H1 (cell line): ENCODE measurements at regions not wholly inside any gene's neighbourhood (a gene's known extent, or its start where the extent isn't known, plus 50 kb on each side); places are given as distances from the start of the nearest gene placed in this dataset.

Source experiments
- NRF1 ChIP-seq: IDR thresholded peaks from 2 replicates; pipeline ENCODE4 v1.6.1; 2011; ENCODE audit warnings: mild to moderate bottlenecking, low read depth, low read length, improper control_type of control experiment
- SP4 ChIP-seq: IDR thresholded peaks from 2 replicates; pipeline ENCODE4 v1.6.1; 2012; ENCODE audit warnings: low read length, inconsistent platforms
- SRF ChIP-seq: IDR thresholded peaks from 2 replicates; pipeline ENCODE4 v1.6.1; 2011; ENCODE audit warnings: mild to moderate bottlenecking, low read depth, low read length, moderate library complexity
- TF ChIP-seq, protein P1 (sequence below): IDR thresholded peaks from 2 replicates; pipeline ENCODE4 v1.6.1; 2012; ENCODE audit warnings: low read length, inconsistent platforms

GRCh38 chr1:168893359-168893801, 164.4 kb upstream of the DPT start (continued):
- TF ChIP-seq NRF1 (no peak), SP4 (no peak), SRF (no peak)
- TF ChIP-seq, protein P1, sequence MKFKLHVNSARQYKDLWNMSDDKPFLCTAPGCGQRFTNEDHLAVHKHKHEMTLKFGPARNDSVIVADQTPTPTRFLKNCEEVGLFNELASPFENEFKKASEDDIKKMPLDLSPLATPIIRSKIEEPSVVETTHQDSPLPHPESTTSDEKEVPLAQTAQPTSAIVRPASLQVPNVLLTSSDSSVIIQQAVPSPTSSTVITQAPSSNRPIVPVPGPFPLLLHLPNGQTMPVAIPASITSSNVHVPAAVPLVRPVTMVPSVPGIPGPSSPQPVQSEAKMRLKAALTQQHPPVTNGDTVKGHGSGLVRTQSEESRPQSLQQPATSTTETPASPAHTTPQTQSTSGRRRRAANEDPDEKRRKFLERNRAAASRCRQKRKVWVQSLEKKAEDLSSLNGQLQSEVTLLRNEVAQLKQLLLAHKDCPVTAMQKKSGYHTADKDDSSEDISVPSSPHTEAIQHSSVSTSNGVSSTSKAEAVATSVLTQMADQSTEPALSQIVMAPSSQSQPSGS: no peak
